GM21360 (cell line): ENCODE measurements at regions not wholly inside any gene's neighbourhood (a gene's known extent, or its start where the extent isn't known, plus 50 kb on each side); places are given as distances from the start of the nearest gene placed in this dataset.

Experiments
- ATAC-seq: cut with Tn5 transposase; IDR thresholded peaks from one replicate; pipeline ENCODE4 v1.9.1; 2021; ENCODE audit warnings: mild to moderate bottlenecking, moderate library complexity; ENCODE audit not compliant: unreplicated experiment

- ATAC-seq = no peak
These were observed 1240.3 kb downstream of the BRD1 start for GRCh38 chr22:48587236-48587865.

GRCh38 chr22:48586799-48587185 lies 1240.9 kb downstream of the BRD1 start:
- ATAC-seq = no peak

GRCh38 chr22:48585916-48586798 lies 1241.5 kb downstream of the BRD1 start:
- no peak for ATAC-seq

GRCh38 chr22:48584170-48584569 lies 1243.5 kb downstream of the BRD1 start:
- no peak for ATAC-seq

- ATAC-seq = no peak
These were observed 1245.7 kb downstream of the BRD1 start for GRCh38 chr22:48581796-48582469.

GRCh38 chr22:48581205-48581766 lies 1246.4 kb downstream of the BRD1 start:
- ATAC-seq = no peak

GRCh38 chr22:48580481-48580970 lies 1247.1 kb downstream of the BRD1 start:
- no peak for ATAC-seq

GRCh38 chr22:48579928-48580309 lies 1247.8 kb downstream of the BRD1 start:
- ATAC-seq = no peak

- ATAC-seq = no peak
These were observed 1248.4 kb downstream of the BRD1 start for GRCh38 chr22:48579043-48579927.

GRCh38 chr22:48578138-48579042 lies 1249.3 kb downstream of the BRD1 start:
- no peak for ATAC-seq

GRCh38 chr22:48577691-48578090 lies 1250.0 kb downstream of the BRD1 start:
- ATAC-seq = no peak

GRCh38 chr22:48577014-48577690 lies 1250.5 kb downstream of the BRD1 start:
- no peak for ATAC-seq

GRCh38 chr22:48576333-48577013 lies 1251.2 kb downstream of the BRD1 start:
- ATAC-seq = no peak

GRCh38 chr22:48575618-48576332 lies 1251.9 kb downstream of the BRD1 start:
- ATAC-seq = no peak

- ATAC-seq = no peak
These were observed 1252.7 kb downstream of the BRD1 start for GRCh38 chr22:48574776-48575617.

- no peak for ATAC-seq
These were observed 1253.9 kb downstream of the BRD1 start for GRCh38 chr22:48573766-48574165.

- no peak for ATAC-seq
These were observed 1254.7 kb downstream of the BRD1 start for GRCh38 chr22:48572951-48573350.
